H9 (cell line): ENCODE measurements at regions not wholly inside any gene's neighbourhood (a gene's known extent, or its start where the extent isn't known, plus 50 kb on each side); places are given as distances from the start of the nearest gene placed in this dataset.

Experiments
- DNase-seq: peaks from one replicate; pipeline ENCODE4 v3.0.0-alpha.2; 2017
- H2AFZ ChIP-seq: one replicate; pipeline ENCODE4 v1.6.1; 2013; ENCODE audit warnings: mild to moderate bottlenecking, low read length, control low read depth, moderate library complexity
- H2AK5ac ChIP-seq: 2 replicates; pipeline ENCODE4 v1.6.1; 2013; ENCODE audit warnings: low read length, control low read depth, mixed read lengths; ENCODE audit not compliant: insufficient read length
- H2BK120ac ChIP-seq: one replicate; pipeline ENCODE4 v1.6.1; 2013; ENCODE audit warnings: low read depth, mild to moderate bottlenecking, low read length, control low read depth, inconsistent platforms; ENCODE audit not compliant: poor library complexity, severe bottlenecking
- H2BK12ac ChIP-seq: 2 replicates; pipeline ENCODE4 v1.6.1; 2013; ENCODE audit warnings: low read length, control low read depth, mixed read lengths, low read depth; ENCODE audit not compliant: insufficient read length
- H2BK15ac ChIP-seq: 2 replicates; pipeline ENCODE4 v1.6.1; 2013; ENCODE audit warnings: low read depth, low read length, control low read depth
- H2BK20ac ChIP-seq: one replicate; pipeline ENCODE4 v1.6.1; 2013; ENCODE audit warnings: low read depth, mild to moderate bottlenecking, low read length, control low read depth, inconsistent platforms; ENCODE audit not compliant: poor library complexity, severe bottlenecking
- H2BK5ac ChIP-seq: 2 replicates; pipeline ENCODE4 v1.6.1; 2013; ENCODE audit warnings: low read length, control low read depth, mixed read lengths; ENCODE audit not compliant: insufficient read length
- H3K14ac ChIP-seq: 2 replicates; pipeline ENCODE4 v1.6.1; 2013; ENCODE audit warnings: low read length, control low read depth; ENCODE audit not compliant: insufficient read depth
- H3K18ac ChIP-seq: 2 replicates; pipeline ENCODE4 v1.6.1; 2013; ENCODE audit warnings: low read depth, mild to moderate bottlenecking, mixed read lengths, low read length, control low read depth; ENCODE audit not compliant: insufficient read length
- H3K23ac ChIP-seq: 2 replicates; pipeline ENCODE4 v1.6.1; 2013; ENCODE audit warnings: low read length, control low read depth, mixed read lengths, low read depth; ENCODE audit not compliant: insufficient read length
- H3K23me2 ChIP-seq: 2 replicates; pipeline ENCODE4 v1.6.1; 2013; ENCODE audit warnings: low read depth, mild to moderate bottlenecking, mixed read lengths, low read length, control low read depth; ENCODE audit not compliant: insufficient read length, poor library complexity, severe bottlenecking
- H3K27ac ChIP-seq: 2 replicates; pipeline ENCODE4 v1.5.1; 2013; ENCODE audit warnings: low read length, control low read depth, mixed read lengths, low read depth; ENCODE audit not compliant: insufficient read length
- H3K27me3 ChIP-seq: 2 replicates; pipeline ENCODE4 v1.6.1; 2013; ENCODE audit warnings: low read length, control low read depth, inconsistent platforms; ENCODE audit not compliant: insufficient read depth
- H3K4ac ChIP-seq: 2 replicates; pipeline ENCODE4 v1.6.1; 2013; ENCODE audit warnings: low read depth, mild to moderate bottlenecking, control low read depth, inconsistent platforms, low read length, moderate library complexity
- H3K4me1 ChIP-seq: 2 replicates; pipeline ENCODE4 v1.6.1; 2013; ENCODE audit warnings: low read length, control low read depth, inconsistent platforms; ENCODE audit not compliant: insufficient read depth
- H3K4me2 ChIP-seq: 2 replicates; pipeline ENCODE4 v1.6.1; 2013; ENCODE audit warnings: low read length, control low read depth, mixed read lengths; ENCODE audit not compliant: insufficient read length, insufficient read depth
- H3K56ac ChIP-seq: 2 replicates; pipeline ENCODE4 v1.6.1; 2013; ENCODE audit warnings: low read depth, mild to moderate bottlenecking, mixed read lengths, low read length, control low read depth; ENCODE audit not compliant: insufficient read length
- H3K79me1 ChIP-seq: 2 replicates; pipeline ENCODE4 v1.6.1; 2013; ENCODE audit warnings: low read depth, mild to moderate bottlenecking, moderate library complexity, low read length, control low read depth, inconsistent platforms; ENCODE audit not compliant: insufficient read depth, poor library complexity, severe bottlenecking
- H3K79me2 ChIP-seq: 2 replicates; pipeline ENCODE4 v1.6.1; 2013; ENCODE audit warnings: low read length, control low read depth, inconsistent platforms; ENCODE audit not compliant: insufficient read depth
- H3K9ac ChIP-seq: 2 replicates; pipeline ENCODE4 v1.6.1; 2013; ENCODE audit warnings: low read length, control low read depth, mixed read lengths; ENCODE audit not compliant: insufficient read length; ENCODE audit errors: extremely low read depth
- H3K9me3 ChIP-seq: one replicate; pipeline ENCODE4 v1.6.1; 2013; ENCODE audit warnings: low read depth, low read length, inconsistent platforms; ENCODE audit not compliant: control insufficient read depth
- H3T11ph ChIP-seq: one replicate; pipeline ENCODE4 v1.6.1; 2013; ENCODE audit warnings: mild to moderate bottlenecking, low read length, control low read depth, inconsistent platforms
- H4K20me1 ChIP-seq: one replicate; pipeline ENCODE4 v1.6.1; 2013; ENCODE audit not compliant: control insufficient read depth, insufficient read length, insufficient read depth
- H4K5ac ChIP-seq: 2 replicates; pipeline ENCODE4 v1.6.1; 2013; ENCODE audit warnings: low read depth, mild to moderate bottlenecking, mixed read lengths, low read length, control low read depth; ENCODE audit not compliant: insufficient read length
- H4K8ac ChIP-seq: replicated peaks from 2 replicates; pipeline ENCODE4 v1.6.1; 2013; ENCODE audit warnings: low read length, control low read depth, mixed read lengths, low read depth; ENCODE audit not compliant: insufficient read length
- H4K91ac ChIP-seq: 2 replicates; pipeline ENCODE4 v1.6.1; 2013; ENCODE audit warnings: low read depth, mild to moderate bottlenecking, moderate library complexity, mixed read lengths, low read length, control low read depth; ENCODE audit not compliant: insufficient read length
- H3K27ac Mint-ChIP-seq, 3 experiments: 2 replicates in 2 of 3; 3 replicates in 1 of 3; pipeline ENCODE4 v1.8.0; 2020 to 2021; ENCODE audit warnings: mixed read lengths in 3 of 3, mild to moderate bottlenecking in 1 of 3, moderate library complexity in 1 of 3
- H3K27me3 Mint-ChIP-seq: 2 replicates; pipeline ENCODE4 v1.8.0; 2021; ENCODE audit warnings: low read depth, mild to moderate bottlenecking, moderate library complexity, mixed read lengths
- H3K36me3 Mint-ChIP-seq, 3 experiments: 2 replicates in 2 of 3; 3 replicates in 1 of 3; pipeline ENCODE4 v1.8.0; 2020 to 2021; ENCODE audit warnings: low read depth in 3 of 3, mixed read lengths in 3 of 3; ENCODE audit not compliant: insufficient read depth in 1 of 3
- H3K4me1 Mint-ChIP-seq, 2 experiments: 2 replicates each; pipeline ENCODE4 v1.8.0; 2020; ENCODE audit warnings: mixed read lengths in 2 of 2
- H3K4me3 Mint-ChIP-seq, 2 experiments: 2 replicates in 1 of 2; 3 replicates in 1 of 2; pipeline ENCODE4 v1.8.0; 2020 to 2021; ENCODE audit warnings: mild to moderate bottlenecking in 2 of 2, mixed read lengths in 2 of 2, moderate library complexity in 1 of 2
- H3K9me3 Mint-ChIP-seq, 2 experiments: 2 replicates in 1 of 2; 3 replicates in 1 of 2; pipeline ENCODE4 v1.8.0; 2020; ENCODE audit warnings: mild to moderate bottlenecking in 2 of 2, mixed read lengths in 2 of 2, moderate library complexity in 1 of 2
- WGBS: extraction: QIAGEN DNeasy Blood & Tissue Kit; methylation state at CpG from one replicate; pipeline ENCODE4 v1.1.7; 2013; ENCODE audit warnings: missing lambda C conversion rate, low lambda C conversion rate, mixed read lengths; ENCODE audit not compliant: insufficient read length; ENCODE audit errors: extremely low coverage; 5-methylcytosine and 5-hydroxymethylcytosine counted together
- TF ChIP-seq, protein P1 (sequence below): fragments of 200-600 bp; sonication (generic); conservative IDR thresholded peaks from 3 replicates; pipeline ENCODE4 v1.8.0; 2021; ENCODE audit warnings: antibody characterized with exemption, mild to moderate bottlenecking

DNA sequence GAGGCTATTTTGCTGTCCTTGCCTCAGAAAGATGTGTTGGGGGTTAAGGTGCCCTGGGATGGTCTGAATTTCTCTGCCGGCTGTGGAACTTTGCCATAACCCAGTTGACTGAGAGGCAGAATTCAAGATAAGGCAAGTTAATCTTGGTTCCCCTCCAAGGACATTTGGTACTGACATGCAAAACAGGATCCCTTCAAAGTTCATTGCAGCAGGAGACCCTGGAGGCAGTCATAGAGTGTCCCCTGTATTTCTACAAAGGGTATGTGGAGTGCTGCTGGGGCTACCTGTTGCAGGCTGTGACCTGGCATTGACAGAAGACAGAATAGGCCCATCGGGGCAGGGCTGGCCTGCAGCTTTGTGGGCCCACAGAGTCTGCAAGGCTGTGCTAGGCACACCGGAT lies 135.6 kb upstream of the IRX3 start:
- Histone ChIP-seq H3K27ac (no peak overlapping the region), H4K91ac (no peak overlapping the region), H2AFZ (no peak overlapping the region), H2BK120ac (no peak overlapping the region), H3K9ac (no peak overlapping the region), H4K5ac (no peak overlapping the region), H3K18ac (no peak overlapping the region), H4K8ac (no peak overlapping the region), H2BK5ac (no peak overlapping the region), H3K79me1 (no peaks in the 10 kb centered on the region), H3K4me2 (no peak overlapping the region), H2BK20ac (no peak overlapping the region), H4K20me1 (no peaks in the 10 kb centered on the region), H3K23me2 (no peaks in the 10 kb centered on the region), H2BK15ac (no peak overlapping the region), H3K4me1 (no peaks in the 10 kb centered on the region), H3K4ac (no peak overlapping the region), H3K9me3 (no peaks in the 10 kb centered on the region), H3K56ac (no peak overlapping the region), H3K27me3 (no peaks in the 10 kb centered on the region), H3K23ac (no peak overlapping the region), H3T11ph (no peak overlapping the region), H2BK12ac (no peak overlapping the region), H3K79me2 (no peaks in the 10 kb centered on the region), H2AK5ac (no peak overlapping the region), H3K14ac (no peak overlapping the region)
- Mint-ChIP-seq H3K4me3 (no peak overlapping the region), H3K27me3 (peaks cover 18% of the 10 kb centered on the region), H3K27ac (no peak overlapping the region; a peak in 1 of 7 replicates), H3K9me3 (no peaks in the 10 kb centered on the region), H3K4me1 (no peaks in the 10 kb centered on the region), H3K36me3 (no peaks in the 10 kb centered on the region)
- WGBS = no CpG with 5 or more reads among the region's 3 CpGs
- DNase-seq = no peak
- TF ChIP-seq, protein P1, sequence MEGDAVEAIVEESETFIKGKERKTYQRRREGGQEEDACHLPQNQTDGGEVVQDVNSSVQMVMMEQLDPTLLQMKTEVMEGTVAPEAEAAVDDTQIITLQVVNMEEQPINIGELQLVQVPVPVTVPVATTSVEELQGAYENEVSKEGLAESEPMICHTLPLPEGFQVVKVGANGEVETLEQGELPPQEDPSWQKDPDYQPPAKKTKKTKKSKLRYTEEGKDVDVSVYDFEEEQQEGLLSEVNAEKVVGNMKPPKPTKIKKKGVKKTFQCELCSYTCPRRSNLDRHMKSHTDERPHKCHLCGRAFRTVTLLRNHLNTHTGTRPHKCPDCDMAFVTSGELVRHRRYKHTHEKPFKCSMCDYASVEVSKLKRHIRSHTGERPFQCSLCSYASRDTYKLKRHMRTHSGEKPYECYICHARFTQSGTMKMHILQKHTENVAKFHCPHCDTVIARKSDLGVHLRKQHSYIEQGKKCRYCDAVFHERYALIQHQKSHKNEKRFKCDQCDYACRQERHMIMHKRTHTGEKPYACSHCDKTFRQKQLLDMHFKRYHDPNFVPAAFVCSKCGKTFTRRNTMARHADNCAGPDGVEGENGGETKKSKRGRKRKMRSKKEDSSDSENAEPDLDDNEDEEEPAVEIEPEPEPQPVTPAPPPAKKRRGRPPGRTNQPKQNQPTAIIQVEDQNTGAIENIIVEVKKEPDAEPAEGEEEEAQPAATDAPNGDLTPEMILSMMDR = no peak
